Stimulated activated CD8-positive, alpha-beta memory T cell treated with anti-CD3 and anti-CD28 coated beads, Interleukin-15, amount 100 ng/mL, for 24 hours (primary cell): ENCODE measurements at regions not wholly inside any gene's neighbourhood (a gene's known extent, or its start where the extent isn't known, plus 50 kb on each side); places are given as distances from the start of the nearest gene placed in this dataset.
"Not testable (repeated sequence)": the region's sequence is repeated elsewhere in the genome, so short reads cannot be mapped to it uniquely, and the experiment has no call there.

Source experiments
- DNase-seq: peaks from one replicate; pipeline ENCODE4 v3.0.0-alpha.2; 2020; ENCODE audit warnings: low read depth

- no peak for DNase-seq
Observed at GRCh38 chr10:78415111-78415510, 381.4 kb downstream of the RPS24 start.

- no peak for DNase-seq
Observed at GRCh38 chr10:78416031-78417011, 382.7 kb downstream of the RPS24 start.

- DNase-seq, result no peak
Observed at GRCh38 chr10:78417425-78418370, 384.0 kb downstream of the RPS24 start.

- no peak for DNase-seq
Observed at GRCh38 chr10:78419481-78420265, 386.0 kb downstream of the RPS24 start.

- DNase-seq, result no peak
Observed at GRCh38 chr10:78420946-78421735, 387.5 kb downstream of the RPS24 start.

- not testable (repeated sequence) for DNase-seq
Observed at GRCh38 chr10:78424050-78424449, 390.4 kb downstream of the RPS24 start.

- DNase-seq, result no peak
Observed at GRCh38 chr10:78424723-78425122, 391.1 kb downstream of the RPS24 start.

- DNase-seq, result no peak
Observed at GRCh38 chr10:78426181-78426580, 392.5 kb downstream of the RPS24 start.

GRCh38 chr10:78427497-78428031, 393.9 kb downstream of the RPS24 start:
- no peak for DNase-seq

GRCh38 chr10:78428579-78428978, 394.9 kb downstream of the RPS24 start:
- DNase-seq, result no peak

- no peak for DNase-seq
Observed at GRCh38 chr10:78429984-78430383, 396.3 kb downstream of the RPS24 start.

- no peak for DNase-seq
Observed at GRCh38 chr10:78432583-78432982, 398.9 kb downstream of the RPS24 start.

GRCh38 chr10:78433076-78433595, 399.5 kb downstream of the RPS24 start:
- no peak for DNase-seq

GRCh38 chr10:78433766-78434535, 400.3 kb downstream of the RPS24 start:
- DNase-seq, result no peak

- DNase-seq, result no peak
Observed at GRCh38 chr10:78434886-78435285, 401.2 kb downstream of the RPS24 start.

GRCh38 chr10:78435484-78436221, 402.0 kb downstream of the RPS24 start:
- DNase-seq, result no peak

GRCh38 chr10:78436222-78436573, 402.5 kb downstream of the RPS24 start:
- no peak for DNase-seq

GRCh38 chr10:78436706-78437406, 403.2 kb downstream of the RPS24 start:
- no peak for DNase-seq
